Astrocyte of the spinal cord (primary cell): ENCODE measurements at regions not wholly inside any gene's neighbourhood (a gene's known extent, or its start where the extent isn't known, plus 50 kb on each side); places are given as distances from the start of the nearest gene placed in this dataset.

Source experiments
- DNase-seq: peaks from one replicate; pipeline ENCODE4 v3.0.0; 2011; ENCODE audit warnings: low read depth, low spot score
- H3K4me3 ChIP-seq: 2 replicates; pipeline ENCODE4 v1.5.1; 2011; ENCODE audit warnings: low read depth, mild to moderate bottlenecking, low read length, moderate library complexity
- CTCF ChIP-seq: IDR thresholded peaks from 2 replicates; pipeline ENCODE4 v1.5.1; 2012; ENCODE audit warnings: low read depth, mild to moderate bottlenecking, low read length, inconsistent platforms
- in situ Hi-C: cut with HindIII; loops from 2 replicates; pipeline ENCODE4 v1.10.0; 2017; ENCODE audit warnings: low sequenced_read_pairs

DNA sequence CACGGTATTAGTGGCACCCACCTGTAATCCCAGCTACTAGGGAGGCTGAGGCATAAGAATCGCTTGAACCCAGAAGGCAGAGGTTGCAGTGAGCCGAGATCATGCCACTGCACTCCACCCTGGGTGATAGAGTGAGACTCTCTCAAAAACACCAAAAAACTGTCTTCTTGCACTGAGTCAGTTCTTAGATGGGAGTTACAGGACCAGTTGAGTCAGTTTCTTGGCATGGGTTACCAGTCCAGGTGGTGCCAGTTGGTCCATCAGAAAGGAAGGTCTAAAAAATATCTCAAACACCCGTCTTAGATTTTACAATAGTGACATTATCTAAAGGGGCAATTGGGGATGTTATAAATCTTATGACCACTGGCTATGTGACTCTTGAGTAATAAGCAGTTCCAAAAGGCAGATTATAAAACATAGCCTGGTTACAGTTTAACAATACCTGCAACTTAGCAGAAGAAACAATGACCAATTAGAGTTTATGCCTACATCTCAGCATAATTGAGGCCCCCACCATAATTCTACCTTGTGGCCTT lies 206.9 kb upstream of the FGGY start:
- no peak overlapping the region for H3K4me3 ChIP-seq
- no peak for DNase-seq
- in situ Hi-C loops: no loop called here
- TF ChIP-seq CTCF: no peak

GRCh38 chr1:59092126-59092525 lies 204.8 kb upstream of the FGGY start:
- no peak overlapping the region for H3K4me3 ChIP-seq
- DNase-seq: no peak
- no peak for TF ChIP-seq CTCF
- in situ Hi-C loops: no loop called here

DNA sequence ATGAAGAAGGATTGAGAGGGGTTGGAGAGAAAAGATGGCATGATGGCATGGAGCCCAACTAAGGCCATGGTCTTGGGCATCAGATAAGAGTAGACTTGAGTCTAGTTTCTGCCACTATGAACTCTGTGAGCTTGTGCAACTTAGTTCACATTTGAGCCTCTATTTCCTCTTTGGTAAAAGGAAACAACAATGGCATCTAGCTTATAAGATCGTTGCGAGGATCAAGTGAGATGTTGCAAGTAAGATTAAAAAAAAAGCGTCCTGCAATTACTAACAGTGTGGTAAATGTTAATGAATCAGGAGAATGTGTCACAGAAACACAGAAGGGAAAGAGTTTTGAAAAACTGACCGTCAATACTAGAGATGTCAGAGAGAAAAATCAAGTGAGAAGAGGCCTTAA lies 202.9 kb upstream of the FGGY start:
- TF ChIP-seq CTCF: no peak
- no peak for DNase-seq
- in situ Hi-C loops: no loop called here
- no peak overlapping the region for H3K4me3 ChIP-seq

GRCh38 chr1:59096501-59096900 lies 200.4 kb upstream of the FGGY start:
- DNase-seq: no peak
- TF ChIP-seq CTCF: no peak
- no peak overlapping the region for H3K4me3 ChIP-seq
- in situ Hi-C loops: no loop called here

DNA sequence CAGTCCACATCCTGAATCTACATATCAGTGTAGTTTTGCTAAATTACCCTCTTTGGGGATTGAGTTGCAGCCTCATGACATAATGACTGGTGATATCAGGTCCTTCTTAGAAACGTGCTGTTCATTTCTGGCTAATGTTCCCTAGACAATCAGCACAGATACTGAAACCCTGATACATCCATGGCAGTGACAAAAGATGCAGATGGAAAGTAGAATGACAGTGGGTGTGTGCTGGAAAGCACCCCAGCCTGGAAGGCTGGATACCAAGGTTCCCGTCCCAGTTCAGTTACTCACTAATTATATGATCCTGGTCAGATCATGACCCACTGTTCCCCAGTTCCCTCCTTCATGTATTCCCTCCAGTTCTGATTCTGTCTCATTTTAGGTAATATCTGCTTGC lies 198.2 kb upstream of the FGGY start:
- TF ChIP-seq CTCF: no peak
- H3K4me3 ChIP-seq: no peak overlapping the region
- no peak for DNase-seq
- in situ Hi-C loops: no loop called here

DNA sequence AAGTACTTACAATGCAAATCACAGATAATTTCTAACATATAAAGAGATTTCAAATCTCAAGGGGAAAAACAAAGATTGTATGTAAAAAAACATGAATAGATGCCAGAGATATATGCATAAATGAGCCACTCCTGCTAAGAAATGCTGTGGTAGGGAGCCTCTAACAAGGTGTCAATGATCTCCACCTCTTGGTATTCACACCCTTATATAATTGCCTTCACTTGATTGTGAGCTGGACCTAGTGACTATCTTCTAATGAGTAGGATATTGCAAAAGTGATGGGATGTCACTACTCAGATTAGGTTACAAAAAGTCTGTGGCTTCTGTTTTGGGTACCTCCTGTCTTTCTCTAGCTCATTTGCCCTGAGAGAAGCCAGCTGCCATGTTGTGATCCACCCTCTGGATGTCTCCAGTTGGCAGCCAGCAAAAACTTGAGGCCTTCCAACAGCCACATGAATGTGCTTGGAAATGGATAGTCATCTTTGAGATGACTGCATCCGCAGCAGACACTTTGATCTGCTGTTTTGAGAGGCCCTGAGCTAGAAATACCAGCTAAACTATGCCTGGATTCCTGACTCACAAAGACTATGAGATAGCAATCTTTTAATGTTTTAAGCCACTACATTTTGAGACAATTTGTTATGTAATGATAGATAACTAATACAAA lies 196.1 kb upstream of the FGGY start:
- DNase-seq: peak; percentile 29
- in situ Hi-C loops: no loop called here
- no peak overlapping the region for H3K4me3 ChIP-seq
- no peak for TF ChIP-seq CTCF

DNA sequence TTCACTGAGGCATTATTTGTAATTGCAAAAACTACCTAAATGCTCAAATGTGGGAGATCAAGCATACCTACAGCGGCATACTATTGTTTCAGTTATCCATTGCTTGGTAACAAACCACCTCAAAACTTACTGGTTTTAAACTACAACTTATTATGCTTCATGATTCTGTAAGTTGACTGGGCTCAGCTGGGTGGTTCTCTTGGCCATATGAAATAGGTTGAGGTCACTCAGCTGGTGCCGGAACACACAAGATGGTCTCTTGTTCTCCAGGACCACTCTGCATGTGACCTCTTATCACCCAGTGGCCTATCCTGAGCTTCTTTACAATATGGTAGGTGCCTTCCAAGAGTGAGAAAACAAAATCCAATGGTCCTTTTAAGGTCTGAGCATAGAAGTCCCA lies 195.4 kb upstream of the FGGY start:
- no peak for TF ChIP-seq CTCF
- H3K4me3 ChIP-seq: no peak overlapping the region
- DNase-seq: no peak
- in situ Hi-C loops: no loop called here
